HepG2 (cell line): ENCODE measurements at regions not wholly inside any gene's neighbourhood (a gene's known extent, or its start where the extent isn't known, plus 50 kb on each side); places are given as distances from the start of the nearest gene placed in this dataset.

ENCODE experiments used
- EZH2 ChIP-seq: conservative IDR thresholded peaks from 2 replicates; pipeline ENCODE4 v1.6.1; 2012; ENCODE audit warnings: mild to moderate bottlenecking, low read depth, low read length, moderate library complexity
- GMEB2 ChIP-seq: IDR thresholded peaks from 2 replicates; pipeline ENCODE4 v1.6.1; 2016; ENCODE audit warnings: missing biosample characterization, missing genetic modification reagents, low read depth
- GTF2F1 ChIP-seq: fragments of 150-350 bp; IDR thresholded peaks from 2 replicates; pipeline ENCODE4 v1.6.1; 2014; ENCODE audit warnings: low read length
- MAFK ChIP-seq, 2 experiments: IDR thresholded peaks in 1 of 2; conservative IDR thresholded peaks in 1 of 2; 2 replicates each; pipeline ENCODE4 v1.6.1; 2011; ENCODE audit warnings: improper control_type of control experiment in 2 of 2, low read length in 2 of 2
- SMARCC2 ChIP-seq: fragments of 450-650 bp; IDR thresholded peaks from 2 replicates; pipeline ENCODE4 v1.6.1; 2017; ENCODE audit warnings: antibody characterized with exemption, mild to moderate bottlenecking
- ZMAT3 ChIP-seq: sonication (generic); formaldehyde crosslinking; conservative IDR thresholded peaks from 2 replicates; pipeline ENCODE4 v1.7.0; 2021; ENCODE audit warnings: missing genetic modification reagents
- ZNF232 ChIP-seq: sonication (generic); formaldehyde crosslinking; IDR thresholded peaks from 2 replicates; pipeline ENCODE4 v1.4.0; 2020; ENCODE audit warnings: missing genetic modification reagents, borderline replicate concordance
- ZNF251 ChIP-seq: sonication (generic); formaldehyde crosslinking; IDR thresholded peaks from 2 replicates; pipeline ENCODE4 v1.9.0; 2021; ENCODE audit warnings: mild to moderate bottlenecking, missing genetic modification reagents
- ZNF577 ChIP-seq: sonication (generic); formaldehyde crosslinking; IDR thresholded peaks from 2 replicates; pipeline ENCODE4 v1.4.0; 2020; ENCODE audit warnings: mild to moderate bottlenecking, low read depth, missing genetic modification reagents, borderline replicate concordance
- ZNF678 ChIP-seq: sonication (generic); formaldehyde crosslinking; IDR thresholded peaks from 2 replicates; pipeline ENCODE4 v1.4.0; 2020; ENCODE audit warnings: mild to moderate bottlenecking, missing genetic modification reagents
- ZNF83 ChIP-seq: sonication (generic); formaldehyde crosslinking; IDR thresholded peaks from 2 replicates; pipeline ENCODE4 v1.4.0; 2020; ENCODE audit warnings: missing genetic modification reagents, mild to moderate bottlenecking, borderline replicate concordance
- TF ChIP-seq, protein P1 (sequence below): sonication (generic); formaldehyde crosslinking; IDR thresholded peaks from 2 replicates; pipeline ENCODE4 v1.5.0; 2020; ENCODE audit warnings: mild to moderate bottlenecking, missing genetic modification reagents, moderate library complexity

DNA sequence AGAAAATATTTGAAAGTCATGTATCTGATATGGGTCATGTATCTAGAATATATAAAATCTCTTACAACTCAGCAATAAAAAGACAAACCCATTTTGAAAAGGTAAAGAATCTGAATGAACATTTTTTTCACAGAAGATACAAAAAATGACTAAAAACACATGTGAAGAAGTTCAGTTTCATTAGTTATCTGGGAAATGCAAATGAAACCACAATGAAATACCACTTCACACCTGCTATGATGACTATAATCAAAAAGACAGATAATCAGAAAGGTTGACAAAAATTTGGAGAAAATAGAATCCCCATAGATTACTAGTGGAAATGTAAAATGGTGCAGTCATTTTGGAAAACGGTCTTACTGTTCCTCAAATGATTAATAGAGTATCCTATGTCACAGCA, 631.0 kb downstream of the MRPL39 start:
- TF ChIP-seq ZNF577 (CRISPR knock-in tag), result no peak
- no peak for TF ChIP-seq GMEB2 (CRISPR knock-in tag)
- TF ChIP-seq, protein P1, sequence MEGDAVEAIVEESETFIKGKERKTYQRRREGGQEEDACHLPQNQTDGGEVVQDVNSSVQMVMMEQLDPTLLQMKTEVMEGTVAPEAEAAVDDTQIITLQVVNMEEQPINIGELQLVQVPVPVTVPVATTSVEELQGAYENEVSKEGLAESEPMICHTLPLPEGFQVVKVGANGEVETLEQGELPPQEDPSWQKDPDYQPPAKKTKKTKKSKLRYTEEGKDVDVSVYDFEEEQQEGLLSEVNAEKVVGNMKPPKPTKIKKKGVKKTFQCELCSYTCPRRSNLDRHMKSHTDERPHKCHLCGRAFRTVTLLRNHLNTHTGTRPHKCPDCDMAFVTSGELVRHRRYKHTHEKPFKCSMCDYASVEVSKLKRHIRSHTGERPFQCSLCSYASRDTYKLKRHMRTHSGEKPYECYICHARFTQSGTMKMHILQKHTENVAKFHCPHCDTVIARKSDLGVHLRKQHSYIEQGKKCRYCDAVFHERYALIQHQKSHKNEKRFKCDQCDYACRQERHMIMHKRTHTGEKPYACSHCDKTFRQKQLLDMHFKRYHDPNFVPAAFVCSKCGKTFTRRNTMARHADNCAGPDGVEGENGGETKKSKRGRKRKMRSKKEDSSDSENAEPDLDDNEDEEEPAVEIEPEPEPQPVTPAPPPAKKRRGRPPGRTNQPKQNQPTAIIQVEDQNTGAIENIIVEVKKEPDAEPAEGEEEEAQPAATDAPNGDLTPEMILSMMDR (CRISPR knock-in tag), result no peak
- no peak for TF ChIP-seq ZNF83 (CRISPR knock-in tag)
- no peak for TF ChIP-seq ZMAT3 (CRISPR knock-in tag)
- no peak for TF ChIP-seq MAFK (conservative IDR thresholded peaks at IDR 0.05 in 1 of 2, IDR thresholded peaks at IDR 0.05 in 1 of 2; ENCODE audit: low read length in 2 of 2)
- no peak for TF ChIP-seq ZNF232 (CRISPR knock-in tag)
- no peak for TF ChIP-seq EZH2
- TF ChIP-seq SMARCC2, result no peak
- no peak for TF ChIP-seq ZNF251 (CRISPR knock-in tag)
- no peak for TF ChIP-seq ZNF678 (CRISPR knock-in tag)
- no peak for TF ChIP-seq GTF2F1
